Karpas-422 (cell line): ENCODE measurements at regions not wholly inside any gene's neighbourhood (a gene's known extent, or its start where the extent isn't known, plus 50 kb on each side); places are given as distances from the start of the nearest gene placed in this dataset.

ENCODE experiments used
- DNase-seq: peaks from one replicate; pipeline ENCODE4 v3.0.0-alpha.2; 2015
- H2AFZ ChIP-seq: fragments of 200-600 bp; sonication (generic); 2 replicates; pipeline ENCODE4 v1.6.1; 2014; ENCODE audit warnings: antibody characterized with exemption, low read length, mixed read lengths
- H3K27ac ChIP-seq: fragments of 200-600 bp; sonication (generic); 2 replicates; pipeline ENCODE4 v1.5.1; 2014; ENCODE audit warnings: mild to moderate bottlenecking, low read length, moderate library complexity
- H3K27me3 ChIP-seq: fragments of 200-600 bp; sonication (generic); 2 replicates; pipeline ENCODE4 v1.6.1; 2014; ENCODE audit warnings: low read length, mixed read lengths
- H3K36me3 ChIP-seq: fragments of 200-600 bp; sonication (generic); 2 replicates; pipeline ENCODE4 v1.6.1; 2014; ENCODE audit warnings: low read length, mixed read lengths; ENCODE audit not compliant: insufficient read depth
- H3K4me1 ChIP-seq: fragments of 200-600 bp; sonication (generic); 2 replicates; pipeline ENCODE4 v1.6.1; 2014; ENCODE audit warnings: mild to moderate bottlenecking, low read length, mixed read lengths
- H3K4me2 ChIP-seq: fragments of 200-600 bp; sonication (generic); 2 replicates; pipeline ENCODE4 v1.6.1; 2014; ENCODE audit warnings: low read length, low read depth, mild to moderate bottlenecking; ENCODE audit not compliant: poor library complexity, severe bottlenecking
- H3K4me3 ChIP-seq: fragments of 200-600 bp; sonication (generic); 2 replicates; pipeline ENCODE4 v1.5.1; 2014; ENCODE audit warnings: mild to moderate bottlenecking, antibody characterized with exemption, low read length, mixed read lengths
- H3K79me2 ChIP-seq: fragments of 200-600 bp; sonication (generic); 2 replicates; pipeline ENCODE4 v1.6.1; 2014; ENCODE audit warnings: mild to moderate bottlenecking, low read length, mixed read lengths
- H3K9ac ChIP-seq: fragments of 200-600 bp; sonication (generic); 2 replicates; pipeline ENCODE4 v1.6.0; 2014; ENCODE audit warnings: low read length
- H3K9me2 ChIP-seq: fragments of 200-600 bp; sonication (generic), shearing (Covaris generic); replicated peaks from 2 replicates; pipeline ENCODE4 v1.6.0; 2014; ENCODE audit warnings: mild to moderate bottlenecking, low read length, moderate library complexity; ENCODE audit not compliant: insufficient read depth
- H3K9me3 ChIP-seq: fragments of 300-700, 200-600 bp; sonication (generic); 2 replicates; pipeline ENCODE4 v1.6.1; 2014; ENCODE audit warnings: low read length, mixed read lengths
- H4K20me1 ChIP-seq: fragments of 200-600 bp; sonication (generic); 2 replicates; pipeline ENCODE4 v1.6.1; 2014; ENCODE audit warnings: mild to moderate bottlenecking, antibody characterized with exemption, low read length, low read depth; ENCODE audit not compliant: insufficient read depth

- Histone ChIP-seq H3K27me3 (no peaks in the 10 kb centered on the region), H3K4me2 (no peak overlapping the region), H3K79me2 (no peaks in the 10 kb centered on the region), H3K4me3 (no peak overlapping the region), H3K27ac (no peak overlapping the region), H4K20me1 (no peaks in the 10 kb centered on the region), H3K9me3 (no peaks in the 10 kb centered on the region), H3K36me3 (no peaks in the 10 kb centered on the region), H2AFZ (no peak overlapping the region), H3K9ac (no peak overlapping the region), H3K4me1 (no peaks in the 10 kb centered on the region), H3K9me2 (no peaks in the 10 kb centered on the region)
- DNase-seq = no peak
These were observed 598.5 kb upstream of the API5 start for GRCh38 chr11:42713279-42713678.

GRCh38 chr11:42713753-42714152 is 598.0 kb upstream of the API5 start:
- no peaks in the 10 kb centered on the region for H3K9me3 ChIP-seq
- H3K27ac ChIP-seq = no peak overlapping the region
- H3K79me2 ChIP-seq = no peaks in the 10 kb centered on the region
- no peak overlapping the region for H2AFZ ChIP-seq
- H3K27me3 ChIP-seq = no peaks in the 10 kb centered on the region
- H4K20me1 ChIP-seq = no peaks in the 10 kb centered on the region
- H3K4me2 ChIP-seq = no peak overlapping the region
- H3K4me3 ChIP-seq = no peak overlapping the region
- no peaks in the 10 kb centered on the region for H3K36me3 ChIP-seq
- DNase-seq = no peak
- H3K4me1 ChIP-seq = no peaks in the 10 kb centered on the region
- no peak overlapping the region for H3K9ac ChIP-seq
- no peaks in the 10 kb centered on the region for H3K9me2 ChIP-seq

- Histone ChIP-seq H3K27me3 (no peaks in the 10 kb centered on the region), H3K4me3 (no peak overlapping the region), H3K4me2 (no peak overlapping the region), H2AFZ (no peak overlapping the region), H3K9me3 (no peaks in the 10 kb centered on the region), H3K79me2 (no peaks in the 10 kb centered on the region), H3K27ac (no peak overlapping the region), H3K36me3 (no peaks in the 10 kb centered on the region), H3K9ac (no peak overlapping the region), H4K20me1 (no peaks in the 10 kb centered on the region), H3K9me2 (no peaks in the 10 kb centered on the region), H3K4me1 (no peaks in the 10 kb centered on the region)
- no peak for DNase-seq
These were observed 590.9 kb upstream of the API5 start for GRCh38 chr11:42720716-42721563.

GRCh38 chr11:42727879-42728278 is 583.9 kb upstream of the API5 start:
- H4K20me1 ChIP-seq = no peaks in the 10 kb centered on the region
- H3K27ac ChIP-seq = no peak overlapping the region
- H2AFZ ChIP-seq = no peak overlapping the region
- no peaks in the 10 kb centered on the region for H3K36me3 ChIP-seq
- no peak overlapping the region for H3K4me2 ChIP-seq
- H3K27me3 ChIP-seq = no peaks in the 10 kb centered on the region
- H3K9me2 ChIP-seq = no peaks in the 10 kb centered on the region
- no peaks in the 10 kb centered on the region for H3K79me2 ChIP-seq
- DNase-seq = no peak
- no peak overlapping the region for H3K9ac ChIP-seq
- H3K4me3 ChIP-seq = no peak overlapping the region
- no peaks in the 10 kb centered on the region for H3K4me1 ChIP-seq
- peaks cover 4% of the 10 kb centered on the region; the same call in 1 of the 2 replicates for H3K9me3 ChIP-seq

GRCh38 chr11:42762348-42762747 is 549.4 kb upstream of the API5 start:
- H2AFZ ChIP-seq = no peak overlapping the region
- H3K79me2 ChIP-seq = no peaks in the 10 kb centered on the region
- H3K4me2 ChIP-seq = no peak overlapping the region
- no peaks in the 10 kb centered on the region for H4K20me1 ChIP-seq
- no peaks in the 10 kb centered on the region for H3K4me1 ChIP-seq
- H3K27me3 ChIP-seq = no peaks in the 10 kb centered on the region
- no peaks in the 10 kb centered on the region for H3K9me2 ChIP-seq
- no peak overlapping the region for H3K27ac ChIP-seq
- no peak overlapping the region for H3K9ac ChIP-seq
- no peak overlapping the region for H3K4me3 ChIP-seq
- no peaks in the 10 kb centered on the region for H3K9me3 ChIP-seq
- H3K36me3 ChIP-seq = no peaks in the 10 kb centered on the region
- no peak for DNase-seq

GRCh38 chr11:42764936-42765335 is 546.9 kb upstream of the API5 start:
- no peak for DNase-seq
- Histone ChIP-seq H3K27ac (no peak overlapping the region), H4K20me1 (no peaks in the 10 kb centered on the region), H3K4me1 (no peaks in the 10 kb centered on the region), H3K79me2 (no peaks in the 10 kb centered on the region), H2AFZ (no peak overlapping the region), H3K4me2 (no peak overlapping the region), H3K27me3 (no peaks in the 10 kb centered on the region), H3K4me3 (no peak overlapping the region), H3K9me2 (no peaks in the 10 kb centered on the region), H3K36me3 (no peaks in the 10 kb centered on the region), H3K9me3 (no peaks in the 10 kb centered on the region), H3K9ac (no peak overlapping the region)

- no peak for DNase-seq
These were observed 543.2 kb upstream of the API5 start for GRCh38 chr11:42768576-42768975.

GRCh38 chr11:42770444-42771065 is 541.2 kb upstream of the API5 start:
- no peak overlapping the region for H3K9ac ChIP-seq
- H3K79me2 ChIP-seq = no peaks in the 10 kb centered on the region
- no peak overlapping the region for H3K27ac ChIP-seq
- no peak overlapping the region for H3K4me2 ChIP-seq
- no peak overlapping the region for H3K4me3 ChIP-seq
- H3K9me3 ChIP-seq = no peaks in the 10 kb centered on the region
- no peaks in the 10 kb centered on the region for H3K27me3 ChIP-seq
- DNase-seq = peak; percentile 73
- no peaks in the 10 kb centered on the region for H3K9me2 ChIP-seq
- H3K4me1 ChIP-seq = no peaks in the 10 kb centered on the region
- H4K20me1 ChIP-seq = no peaks in the 10 kb centered on the region
- no peaks in the 10 kb centered on the region for H3K36me3 ChIP-seq
- H2AFZ ChIP-seq = no peak overlapping the region

More at GRCh38 chr11:42768576-42768975, 543.2 kb upstream of the API5 start:
- no peaks in the 10 kb centered on the region for H4K20me1 ChIP-seq
- no peaks in the 10 kb centered on the region for H3K9me3 ChIP-seq
- H3K4me2 ChIP-seq = no peak overlapping the region
- no peak overlapping the region for H3K9ac ChIP-seq
- H3K27me3 ChIP-seq = no peaks in the 10 kb centered on the region
- no peaks in the 10 kb centered on the region for H3K36me3 ChIP-seq
- no peaks in the 10 kb centered on the region for H3K4me1 ChIP-seq
- no peak overlapping the region for H3K27ac ChIP-seq
- no peaks in the 10 kb centered on the region for H3K9me2 ChIP-seq
- no peak overlapping the region for H3K4me3 ChIP-seq
- no peak overlapping the region for H2AFZ ChIP-seq
- H3K79me2 ChIP-seq = no peaks in the 10 kb centered on the region
